ENCODE measurements at regions not wholly inside any gene's neighbourhood (a gene's known extent, or its start where the extent isn't known, plus 50 kb on each side); places are given as distances from the start of the nearest gene placed in this dataset.

DNA sequence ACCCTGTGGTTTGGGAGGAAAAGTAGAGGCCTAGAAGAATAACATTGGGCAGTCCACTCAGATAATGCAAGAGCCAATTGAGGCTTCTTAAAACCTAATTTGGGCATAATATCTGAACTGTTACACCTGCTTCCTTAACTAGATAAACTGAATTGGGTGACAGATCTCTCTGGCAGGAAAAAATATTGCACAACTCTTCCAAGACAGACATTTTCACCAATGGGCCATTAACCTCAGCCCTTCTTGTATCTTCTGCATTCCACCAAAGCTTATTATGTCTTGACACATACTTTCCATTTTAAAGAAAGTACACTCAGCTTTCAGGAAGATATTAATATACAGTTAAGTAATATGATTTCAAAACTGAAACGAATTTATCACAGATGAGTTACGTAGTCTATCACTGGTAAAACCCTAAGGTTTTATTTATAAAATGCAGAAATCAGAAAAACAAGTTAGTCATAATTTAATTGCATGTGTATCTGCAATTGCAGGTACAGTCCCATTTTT is 79.9 kb upstream of the MON1B start:
- TF ChIP-seq, protein P1, sequence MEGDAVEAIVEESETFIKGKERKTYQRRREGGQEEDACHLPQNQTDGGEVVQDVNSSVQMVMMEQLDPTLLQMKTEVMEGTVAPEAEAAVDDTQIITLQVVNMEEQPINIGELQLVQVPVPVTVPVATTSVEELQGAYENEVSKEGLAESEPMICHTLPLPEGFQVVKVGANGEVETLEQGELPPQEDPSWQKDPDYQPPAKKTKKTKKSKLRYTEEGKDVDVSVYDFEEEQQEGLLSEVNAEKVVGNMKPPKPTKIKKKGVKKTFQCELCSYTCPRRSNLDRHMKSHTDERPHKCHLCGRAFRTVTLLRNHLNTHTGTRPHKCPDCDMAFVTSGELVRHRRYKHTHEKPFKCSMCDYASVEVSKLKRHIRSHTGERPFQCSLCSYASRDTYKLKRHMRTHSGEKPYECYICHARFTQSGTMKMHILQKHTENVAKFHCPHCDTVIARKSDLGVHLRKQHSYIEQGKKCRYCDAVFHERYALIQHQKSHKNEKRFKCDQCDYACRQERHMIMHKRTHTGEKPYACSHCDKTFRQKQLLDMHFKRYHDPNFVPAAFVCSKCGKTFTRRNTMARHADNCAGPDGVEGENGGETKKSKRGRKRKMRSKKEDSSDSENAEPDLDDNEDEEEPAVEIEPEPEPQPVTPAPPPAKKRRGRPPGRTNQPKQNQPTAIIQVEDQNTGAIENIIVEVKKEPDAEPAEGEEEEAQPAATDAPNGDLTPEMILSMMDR (IDR thresholded peaks at IDR 0.05; ENCODE audit: insufficient read depth, low read depth, low read length), result no peak
- TF ChIP-seq EZH2 (IDR thresholded peaks at IDR 0.05; ENCODE audit: insufficient read depth, low read length), result no peak

Data from astrocyte (in vitro differentiated cells and primary cell).